ENCODE measurements at regions not wholly inside any gene's neighbourhood (a gene's known extent, or its start where the extent isn't known, plus 50 kb on each side); places are given as distances from the start of the nearest gene placed in this dataset.

DNA sequence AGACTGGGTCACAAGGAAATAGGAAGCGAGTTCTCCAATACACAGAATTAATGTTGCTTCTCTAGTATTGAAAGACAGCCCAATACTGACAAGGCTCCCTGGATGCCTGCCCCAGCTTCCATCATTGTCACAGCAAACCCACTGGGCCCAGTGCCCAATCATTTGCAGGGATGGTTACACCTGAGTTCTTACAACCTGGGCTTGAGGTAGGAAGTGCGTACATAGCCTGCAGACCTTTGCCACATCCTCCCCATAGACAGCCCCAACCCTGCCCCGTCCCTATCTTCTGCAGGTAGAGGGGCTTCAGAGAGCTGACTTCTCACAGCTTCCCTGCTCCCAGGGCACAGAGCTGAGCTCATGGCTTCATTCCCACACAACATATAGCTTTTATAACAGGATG, 108.1 kb upstream of the UBL3 start:
- TF ChIP-seq CTCF (IDR thresholded peaks at IDR 0.05) (no peak), POLR2A (IDR thresholded peaks at IDR 0.05) (no peak)
